Sigmoid colon (tissue), 4 donors: ENCODE measurements at regions not wholly inside any gene's neighbourhood (a gene's known extent, or its start where the extent isn't known, plus 50 kb on each side); places are given as distances from the start of the nearest gene placed in this dataset.

Source experiments
- POLR2AphosphoS5 ChIP-seq, 4 donors: sonication (generic); formaldehyde crosslinking; IDR thresholded peaks; one replicate each; pipeline ENCODE4 v1.6.1; 2017; ENCODE audit warnings: antibody characterized with exemption in 4 of 4
- TF ChIP-seq, protein P1 (sequence below), 4 experiments: fragments of 450-650 bp in 3 of 4; fragments of 200-600 bp in 1 of 4; IDR thresholded peaks; one replicate each; pipeline ENCODE4 v1.5.1; 2016 to 2019; ENCODE audit warnings: antibody characterized with exemption in 4 of 4, mild to moderate bottlenecking in 3 of 4, moderate library complexity in 2 of 4

DNA sequence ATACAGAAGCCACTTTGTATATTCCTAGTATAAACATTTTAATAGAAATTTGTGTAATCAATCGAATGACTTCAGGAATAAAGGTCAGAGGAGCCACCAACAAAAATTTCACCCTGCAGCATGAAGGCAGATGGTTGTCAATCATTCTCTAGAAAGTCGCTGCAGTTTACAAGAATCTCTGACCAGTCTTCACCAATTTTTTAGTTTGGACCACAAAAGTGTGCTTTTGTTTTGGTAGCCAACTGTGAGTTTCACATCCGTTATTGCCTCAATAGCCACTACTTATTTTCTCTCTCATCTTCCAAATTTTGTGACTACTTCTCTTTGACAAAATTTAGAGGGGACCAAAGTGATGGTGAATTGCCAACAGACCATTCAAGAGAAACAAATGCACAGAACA is 1155.6 kb downstream of the AMY1C start:
- TF ChIP-seq, protein P1, sequence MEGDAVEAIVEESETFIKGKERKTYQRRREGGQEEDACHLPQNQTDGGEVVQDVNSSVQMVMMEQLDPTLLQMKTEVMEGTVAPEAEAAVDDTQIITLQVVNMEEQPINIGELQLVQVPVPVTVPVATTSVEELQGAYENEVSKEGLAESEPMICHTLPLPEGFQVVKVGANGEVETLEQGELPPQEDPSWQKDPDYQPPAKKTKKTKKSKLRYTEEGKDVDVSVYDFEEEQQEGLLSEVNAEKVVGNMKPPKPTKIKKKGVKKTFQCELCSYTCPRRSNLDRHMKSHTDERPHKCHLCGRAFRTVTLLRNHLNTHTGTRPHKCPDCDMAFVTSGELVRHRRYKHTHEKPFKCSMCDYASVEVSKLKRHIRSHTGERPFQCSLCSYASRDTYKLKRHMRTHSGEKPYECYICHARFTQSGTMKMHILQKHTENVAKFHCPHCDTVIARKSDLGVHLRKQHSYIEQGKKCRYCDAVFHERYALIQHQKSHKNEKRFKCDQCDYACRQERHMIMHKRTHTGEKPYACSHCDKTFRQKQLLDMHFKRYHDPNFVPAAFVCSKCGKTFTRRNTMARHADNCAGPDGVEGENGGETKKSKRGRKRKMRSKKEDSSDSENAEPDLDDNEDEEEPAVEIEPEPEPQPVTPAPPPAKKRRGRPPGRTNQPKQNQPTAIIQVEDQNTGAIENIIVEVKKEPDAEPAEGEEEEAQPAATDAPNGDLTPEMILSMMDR (IDR thresholded peaks at IDR 0.05): no peak
- TF ChIP-seq POLR2AphosphoS5 (IDR thresholded peaks at IDR 0.05): no peak
